ENCODE measurements at regions not wholly inside any gene's neighbourhood (a gene's known extent, or its start where the extent isn't known, plus 50 kb on each side); places are given as distances from the start of the nearest gene placed in this dataset.

DNA sequence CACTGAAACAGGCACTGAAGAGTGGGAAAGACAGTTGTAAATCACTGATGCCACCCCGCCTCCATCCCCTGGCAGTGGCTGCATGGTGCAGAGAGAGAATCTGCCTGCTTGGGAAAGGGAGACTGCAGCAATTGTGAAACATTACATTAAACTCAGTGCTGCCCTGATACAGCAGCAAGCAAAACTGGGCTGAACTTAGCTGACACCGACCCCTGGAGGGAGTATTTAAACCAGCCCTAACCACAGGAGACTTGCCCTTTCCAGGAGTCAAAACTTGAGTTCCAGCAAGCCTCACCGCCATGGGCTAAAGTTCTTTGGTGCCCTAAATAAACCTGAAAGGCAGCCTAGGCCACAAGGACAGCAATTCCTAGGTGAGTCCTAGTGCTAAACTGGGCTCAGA, 109.4 kb upstream of the PLPP4 start:
- Histone ChIP-seq H3K27me3 (ENCODE audit: insufficient read depth) (no peaks in the 10 kb centered on the region), H3K27ac (ENCODE audit: low read depth in 2 of 2, low read length in 1 of 2) (no peak overlapping the region), H3K79me2 (ENCODE audit: insufficient read depth) (no peaks in the 10 kb centered on the region), H2AFZ (ENCODE audit: low read depth) (no peak overlapping the region), H3K4me3 (ENCODE audit: low read depth in 2 of 2, low read length in 1 of 2) (no peak overlapping the region), H3K9me3 (no peaks in the 10 kb centered on the region), H4K20me1 (ENCODE audit: insufficient read depth) (no peaks in the 10 kb centered on the region), H3K4me2 (no peak overlapping the region), H3K9ac (no peak overlapping the region), H3F3A (replicated peaks; ENCODE audit: insufficient read depth) (no peaks in the 10 kb centered on the region), H3K4me1 (ENCODE audit: control insufficient read depth in 1 of 2, insufficient read depth in 2 of 2, low read depth in 1 of 2, low read length in 1 of 2) (0 out of 4 replicates have a peak, but pooled peaks cover 0 to 5% of the 10 kb centered on the region in 2 experiments), H3K9me2 (no peaks in the 10 kb centered on the region), H3K36me3 (replicated peaks in 1 of 2; ENCODE audit: control insufficient read depth in 1 of 2, insufficient read depth in 2 of 2, low read length in 1 of 2) (no peaks in the 10 kb centered on the region)
- 89% methylated on average over 1 of the region's 3 CpGs for WGBS (ENCODE audit: low lambda C conversion rate)
- ChIA-PET CTCF (interaction anchor here (0.9 kb wide), 1 partner anchor 23 kb away, joined by 3 read pairs; no protein-coding TSS in a partner anchor), POLR2A (no interaction called here)
- TF ChIP-seq RAD21 (IDR thresholded peaks at IDR 0.05; ENCODE audit: low read length), result no peak
- no peak for TF ChIP-seq REST (IDR thresholded peaks at IDR 0.05; ENCODE audit: low read depth, low read length)
- no peak for TF ChIP-seq RCOR1 (IDR thresholded peaks at IDR 0.05; ENCODE audit: low read length)
- TF ChIP-seq TCF12 (IDR thresholded peaks at IDR 0.05), result no peak
- TF ChIP-seq ELF1 (IDR thresholded peaks at IDR 0.05), result no peak
- no peak for TF ChIP-seq JUND (IDR thresholded peaks at IDR 0.05)
- no peak for TF ChIP-seq RFX5 (IDR thresholded peaks at IDR 0.05; ENCODE audit: low read length)
- TF ChIP-seq EP300 (IDR thresholded peaks at IDR 0.05; ENCODE audit: borderline replicate concordance in 1 of 2, low read depth in 1 of 2, low read length in 1 of 2), result no peak
- no peak for TF ChIP-seq POLR2AphosphoS5 (IDR thresholded peaks at IDR 0.05; ENCODE audit: low read depth, low read length)
- DNase-seq, result no peak

GRCh38 chr10:120349069-120349468, 108.0 kb upstream of the PLPP4 start:
- Histone ChIP-seq H4K20me1 (ENCODE audit: insufficient read depth) (no peaks in the 10 kb centered on the region), H3K4me1 (ENCODE audit: control insufficient read depth in 1 of 2, insufficient read depth in 2 of 2, low read depth in 1 of 2, low read length in 1 of 2) (no peaks in the 10 kb centered on the region), H3K79me2 (ENCODE audit: insufficient read depth) (no peaks in the 10 kb centered on the region), H3K27me3 (ENCODE audit: insufficient read depth) (no peaks in the 10 kb centered on the region), H3F3A (replicated peaks; ENCODE audit: insufficient read depth) (no peaks in the 10 kb centered on the region), H3K4me3 (ENCODE audit: low read depth in 2 of 2, low read length in 1 of 2) (no peak overlapping the region), H3K36me3 (replicated peaks in 1 of 2; ENCODE audit: control insufficient read depth in 1 of 2, insufficient read depth in 2 of 2, low read length in 1 of 2) (no peaks in the 10 kb centered on the region), H3K9me3 (no peaks in the 10 kb centered on the region), H3K27ac (ENCODE audit: low read depth in 2 of 2, low read length in 1 of 2) (no peak overlapping the region), H3K9me2 (no peaks in the 10 kb centered on the region), H3K9ac (no peak overlapping the region), H2AFZ (ENCODE audit: low read depth) (no peak overlapping the region), H3K4me2 (no peak overlapping the region)
- no peak for DNase-seq
- ChIA-PET CTCF (no interaction called here), POLR2A (no interaction called here)
- 78% methylated on average over 3 of the region's 3 CpGs for WGBS (ENCODE audit: low lambda C conversion rate)
- TF ChIP-seq GATA2 (CRISPR knock-in tag; IDR thresholded peaks at IDR 0.05), result no peak
- TF ChIP-seq, protein P1, sequence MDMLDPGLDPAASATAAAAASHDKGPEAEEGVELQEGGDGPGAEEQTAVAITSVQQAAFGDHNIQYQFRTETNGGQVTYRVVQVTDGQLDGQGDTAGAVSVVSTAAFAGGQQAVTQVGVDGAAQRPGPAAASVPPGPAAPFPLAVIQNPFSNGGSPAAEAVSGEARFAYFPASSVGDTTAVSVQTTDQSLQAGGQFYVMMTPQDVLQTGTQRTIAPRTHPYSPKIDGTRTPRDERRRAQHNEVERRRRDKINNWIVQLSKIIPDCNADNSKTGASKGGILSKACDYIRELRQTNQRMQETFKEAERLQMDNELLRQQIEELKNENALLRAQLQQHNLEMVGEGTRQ (IDR thresholded peaks at IDR 0.05; ENCODE audit: borderline replicate concordance, low read depth, low read length), result no peak
- TF ChIP-seq YY1 (IDR thresholded peaks at IDR 0.05; ENCODE audit: low read depth), result no peak
- TF ChIP-seq CTCF (IDR thresholded peaks at IDR 0.05), result no peak
- no peak for TF ChIP-seq RFX5 (IDR thresholded peaks at IDR 0.05; ENCODE audit: low read length)
- TF ChIP-seq NFIC (IDR thresholded peaks at IDR 0.05; ENCODE audit: borderline replicate concordance), result no peak
- TF ChIP-seq CHD2 (IDR thresholded peaks at IDR 0.05; ENCODE audit: low read length, partially characterized antibody), result no peak
- no peak for TF ChIP-seq TAF1 (IDR thresholded peaks at IDR 0.05; ENCODE audit: borderline replicate concordance, low read depth, low read length)
- no peak for TF ChIP-seq TCF12 (IDR thresholded peaks at IDR 0.05)
- TF ChIP-seq ELF1 (IDR thresholded peaks at IDR 0.05), result no peak
- no peak for TF ChIP-seq GABPA (IDR thresholded peaks at IDR 0.05; ENCODE audit: low read depth)
- TF ChIP-seq SIN3A (IDR thresholded peaks at IDR 0.05; ENCODE audit: borderline replicate concordance, low read depth, low read length), result no peak
- TF ChIP-seq JUND (IDR thresholded peaks at IDR 0.05), result no peak
- no peak for TF ChIP-seq MXI1 (IDR thresholded peaks at IDR 0.05; ENCODE audit: low read depth, low read length)
